HG03045 (cell line): ENCODE measurements at regions not wholly inside any gene's neighbourhood (a gene's known extent, or its start where the extent isn't known, plus 50 kb on each side); places are given as distances from the start of the nearest gene placed in this dataset.

Experiments
- ATAC-seq: cut with Tn5 transposase; IDR thresholded peaks from one replicate; pipeline ENCODE4 v1.9.1; 2021; ENCODE audit warnings: mild to moderate bottlenecking, moderate library complexity; ENCODE audit not compliant: unreplicated experiment

- ATAC-seq: no peak
Observed at GRCh38 chr5:89260254-89260653, 377.3 kb upstream of the MEF2C start.

- no peak for ATAC-seq
Observed at GRCh38 chr5:89255845-89256463, 373.0 kb upstream of the MEF2C start.

- ATAC-seq: no peak
Observed at GRCh38 chr5:89253666-89254352, 370.8 kb upstream of the MEF2C start.

DNA sequence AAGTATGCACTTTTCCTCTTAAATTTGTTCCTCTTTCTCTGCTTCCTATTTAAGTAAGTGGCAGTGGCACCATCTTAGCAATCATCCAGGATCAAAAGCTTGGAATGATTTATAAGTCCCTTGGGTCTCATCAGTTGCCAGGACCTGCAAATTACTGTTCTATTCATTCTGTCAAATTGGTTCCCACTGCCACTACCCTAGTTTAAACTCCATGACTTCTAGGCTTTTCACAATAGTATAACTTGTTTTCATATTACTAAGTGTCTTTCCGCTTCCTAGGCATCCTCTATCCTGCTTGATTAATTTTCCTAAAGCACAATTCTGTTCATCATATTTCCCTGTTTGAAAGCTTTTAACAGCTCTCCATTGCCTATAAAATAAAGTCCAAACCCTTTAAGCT lies 363.9 kb upstream of the MEF2C start:
- no peak for ATAC-seq

GRCh38 chr5:89246252-89246651 lies 363.3 kb upstream of the MEF2C start:
- ATAC-seq: no peak

GRCh38 chr5:89243611-89244010 lies 360.6 kb upstream of the MEF2C start:
- no peak for ATAC-seq

- ATAC-seq: no peak
Observed at GRCh38 chr5:89241186-89241585, 358.2 kb upstream of the MEF2C start.

GRCh38 chr5:89236900-89237299 lies 353.9 kb upstream of the MEF2C start:
- no peak for ATAC-seq

- no peak for ATAC-seq
Observed at GRCh38 chr5:89233462-89233861, 350.5 kb upstream of the MEF2C start.

GRCh38 chr5:89232139-89232603 lies 349.2 kb upstream of the MEF2C start:
- peak; percentile 92 for ATAC-seq

- no peak for ATAC-seq
Observed at GRCh38 chr5:89230178-89230577, 347.2 kb upstream of the MEF2C start.

DNA sequence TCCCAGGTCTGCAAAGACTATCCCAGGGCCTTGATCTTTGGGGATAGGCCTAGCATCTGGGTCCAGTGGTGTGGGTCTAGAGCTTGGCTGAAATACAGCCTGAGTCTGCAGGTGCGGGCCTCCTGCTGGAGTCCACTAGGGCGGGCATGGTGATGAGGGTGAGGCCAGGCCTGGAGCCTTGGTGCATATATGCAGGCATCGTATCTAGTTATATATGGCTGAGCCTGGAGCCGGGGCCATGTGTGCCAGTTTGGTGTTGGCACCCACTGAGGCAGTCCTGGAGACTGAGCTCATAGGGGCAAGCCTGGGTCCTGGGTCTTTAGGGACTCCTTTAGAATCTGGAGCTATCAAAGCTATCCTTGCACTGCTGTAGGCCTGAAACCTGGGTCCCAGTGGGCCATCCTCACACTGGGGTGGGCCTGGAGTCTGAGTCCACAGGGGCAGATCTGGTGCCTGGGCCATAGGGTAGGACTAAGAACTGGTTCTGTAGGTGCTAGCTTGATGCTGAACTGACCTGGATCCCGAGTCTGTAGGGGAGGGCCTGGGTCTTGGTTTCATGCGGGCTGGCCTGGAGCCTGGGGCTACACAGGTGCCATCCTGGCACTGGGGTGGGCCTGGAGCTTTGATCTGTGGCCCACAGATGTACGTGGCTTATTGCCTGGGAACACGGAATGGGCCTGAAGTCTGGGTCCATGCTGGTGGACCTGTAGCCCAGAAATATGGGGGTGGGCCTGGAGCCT lies 346.5 kb upstream of the MEF2C start:
- ATAC-seq: no peak

- no peak for ATAC-seq
Observed at GRCh38 chr5:89228355-89228754, 345.4 kb upstream of the MEF2C start.

DNA sequence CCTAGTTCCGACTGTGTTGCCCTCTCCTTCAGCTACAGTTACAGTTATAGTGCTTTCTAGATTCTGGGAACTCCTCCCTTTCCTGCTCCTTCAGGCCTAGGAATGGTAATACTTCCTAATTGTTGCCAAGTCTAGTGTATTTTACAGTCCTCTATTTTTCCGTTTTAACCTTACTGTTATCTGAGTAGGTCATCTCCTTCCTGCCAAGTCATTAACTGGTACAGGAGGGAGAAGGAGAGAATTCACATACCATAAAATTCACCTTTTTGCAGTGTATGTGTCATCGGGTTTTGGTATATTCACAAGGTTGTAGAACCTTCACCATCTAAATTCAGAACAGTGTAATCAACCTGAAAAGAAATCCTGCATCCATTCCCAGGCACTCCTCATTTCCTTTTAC lies 335.4 kb upstream of the MEF2C start:
- ATAC-seq: no peak

- ATAC-seq: no peak
Observed at GRCh38 chr5:89216606-89217005, 333.6 kb upstream of the MEF2C start.

DNA sequence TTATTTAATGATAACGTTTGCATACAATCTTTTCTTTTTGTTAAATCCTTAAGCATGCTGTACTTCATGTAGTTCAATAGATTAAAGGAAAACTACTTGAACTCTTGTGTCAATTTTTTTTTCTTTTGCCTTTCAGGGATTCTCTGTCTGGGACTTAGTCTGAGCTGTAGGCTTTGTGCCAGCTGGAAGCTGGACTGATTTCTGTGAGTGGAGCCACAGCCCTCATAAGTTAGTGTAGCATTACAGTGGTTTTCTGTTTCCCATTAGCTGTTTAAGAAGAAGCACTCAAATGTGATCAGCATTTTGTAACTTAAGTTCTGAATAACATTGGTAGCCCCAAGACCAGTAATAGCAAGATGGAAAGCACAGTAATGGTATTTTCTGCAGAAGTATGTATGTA lies 330.6 kb upstream of the MEF2C start:
- no peak for ATAC-seq

GRCh38 chr5:89211836-89212235 lies 328.9 kb upstream of the MEF2C start:
- ATAC-seq: no peak

GRCh38 chr5:89208811-89209210 lies 325.8 kb upstream of the MEF2C start:
- no peak for ATAC-seq

GRCh38 chr5:89208392-89208791 lies 325.4 kb upstream of the MEF2C start:
- no peak for ATAC-seq

GRCh38 chr5:89204756-89205155 lies 321.8 kb upstream of the MEF2C start:
- no peak for ATAC-seq

- ATAC-seq: no peak
Observed at GRCh38 chr5:89203611-89204010, 320.6 kb upstream of the MEF2C start.

GRCh38 chr5:89200899-89201298 lies 317.9 kb upstream of the MEF2C start:
- no peak for ATAC-seq
